ENCODE measurements at regions not wholly inside any gene's neighbourhood (a gene's known extent, or its start where the extent isn't known, plus 50 kb on each side); places are given as distances from the start of the nearest gene placed in this dataset.

DNA sequence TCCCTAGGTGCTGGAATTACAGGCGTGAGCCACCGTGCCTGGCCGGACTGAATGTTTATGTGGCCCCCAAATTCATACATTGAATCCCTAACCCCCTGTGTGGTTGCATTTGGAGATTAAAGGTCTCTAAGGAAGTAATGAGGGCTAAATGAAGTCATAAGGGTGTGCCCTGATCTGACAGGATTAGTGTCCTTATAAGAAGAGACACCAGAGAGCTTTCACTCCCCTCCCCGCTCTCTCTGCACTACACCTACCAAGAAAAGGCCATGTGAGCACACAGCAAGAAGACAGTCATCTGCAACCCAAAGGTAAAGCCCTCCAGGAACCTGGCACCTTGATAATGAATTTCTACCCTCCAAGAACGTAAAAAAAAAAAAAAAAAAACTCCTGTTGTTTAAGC, 212.1 kb upstream of the CAND1 start:
- DNase-seq = no peak
- no peaks in the 10 kb centered on the region for H3K9me3 Mint-ChIP-seq
- H3K36me3 Mint-ChIP-seq (ENCODE audit: low read depth) = no peaks in the 10 kb centered on the region
- H3K4me3 Mint-ChIP-seq = no peak overlapping the region
- peaks cover 3% of the 10 kb centered on the region for H3K4me1 Mint-ChIP-seq
- peaks cover 9% of the 10 kb centered on the region for H3K27me3 Mint-ChIP-seq (ENCODE audit: low read depth, poor library complexity)
- TF ChIP-seq, protein P1, sequence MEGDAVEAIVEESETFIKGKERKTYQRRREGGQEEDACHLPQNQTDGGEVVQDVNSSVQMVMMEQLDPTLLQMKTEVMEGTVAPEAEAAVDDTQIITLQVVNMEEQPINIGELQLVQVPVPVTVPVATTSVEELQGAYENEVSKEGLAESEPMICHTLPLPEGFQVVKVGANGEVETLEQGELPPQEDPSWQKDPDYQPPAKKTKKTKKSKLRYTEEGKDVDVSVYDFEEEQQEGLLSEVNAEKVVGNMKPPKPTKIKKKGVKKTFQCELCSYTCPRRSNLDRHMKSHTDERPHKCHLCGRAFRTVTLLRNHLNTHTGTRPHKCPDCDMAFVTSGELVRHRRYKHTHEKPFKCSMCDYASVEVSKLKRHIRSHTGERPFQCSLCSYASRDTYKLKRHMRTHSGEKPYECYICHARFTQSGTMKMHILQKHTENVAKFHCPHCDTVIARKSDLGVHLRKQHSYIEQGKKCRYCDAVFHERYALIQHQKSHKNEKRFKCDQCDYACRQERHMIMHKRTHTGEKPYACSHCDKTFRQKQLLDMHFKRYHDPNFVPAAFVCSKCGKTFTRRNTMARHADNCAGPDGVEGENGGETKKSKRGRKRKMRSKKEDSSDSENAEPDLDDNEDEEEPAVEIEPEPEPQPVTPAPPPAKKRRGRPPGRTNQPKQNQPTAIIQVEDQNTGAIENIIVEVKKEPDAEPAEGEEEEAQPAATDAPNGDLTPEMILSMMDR (IDR thresholded peaks at IDR 0.05) = no peak
- H3K27ac Mint-ChIP-seq = no peak overlapping the region

- TF ChIP-seq, protein P1 (IDR thresholded peaks at IDR 0.05) = no peak
- no peak overlapping the region for H3K27ac Mint-ChIP-seq
- H3K4me1 Mint-ChIP-seq = peaks cover 16% of the 10 kb centered on the region
- DNase-seq = no peak
- H3K27me3 Mint-ChIP-seq (ENCODE audit: low read depth, poor library complexity) = peaks cover 12% of the 10 kb centered on the region
- no peaks in the 10 kb centered on the region for H3K9me3 Mint-ChIP-seq
- no peaks in the 10 kb centered on the region for H3K36me3 Mint-ChIP-seq (ENCODE audit: low read depth)
- no peak overlapping the region for H3K4me3 Mint-ChIP-seq
These were observed 207.0 kb upstream of the CAND1 start for GRCh38 chr12:67062193-67062592.

DNA sequence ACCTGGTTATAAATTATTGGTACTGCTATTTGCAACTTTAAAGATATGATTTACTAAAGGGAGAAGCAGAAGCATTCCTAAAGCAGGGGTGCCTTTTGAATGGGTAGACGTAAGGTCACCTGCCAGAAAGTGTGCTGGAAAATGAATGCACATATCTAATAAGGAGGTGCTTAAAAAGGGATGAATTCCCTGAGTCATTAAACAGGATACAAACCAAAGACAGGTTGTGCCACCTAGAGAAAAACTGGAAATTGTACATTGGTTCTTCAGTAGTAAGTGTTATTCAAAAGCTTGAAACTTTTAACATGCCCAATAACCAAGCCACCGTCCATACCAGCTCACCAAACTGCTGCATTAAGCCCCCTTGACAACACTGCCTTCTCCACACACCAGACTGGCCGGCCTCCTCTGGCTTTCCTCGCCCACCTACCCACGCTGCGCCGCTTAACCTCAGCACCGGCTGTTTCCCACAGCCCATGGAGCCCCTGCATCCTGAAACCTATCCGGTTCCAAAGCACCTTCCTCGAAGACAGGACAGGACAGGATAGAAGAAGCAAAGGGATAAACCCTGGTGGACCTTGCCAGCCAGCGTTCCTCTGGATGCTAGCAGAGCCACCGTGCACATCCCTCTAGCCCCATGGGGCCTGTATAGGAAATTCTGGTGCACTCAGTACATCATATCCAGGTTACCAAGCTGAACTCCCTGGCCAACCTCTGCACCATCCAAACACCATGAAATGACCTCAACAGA, 201.5 kb upstream of the CAND1 start:
- Mint-ChIP-seq H3K4me1 (peaks cover 36% of the 10 kb centered on the region), H3K36me3 (ENCODE audit: low read depth) (no peaks in the 10 kb centered on the region), H3K27ac (no peak overlapping the region), H3K4me3 (peak overlapping the region; percentile 97), H3K9me3 (no peaks in the 10 kb centered on the region), H3K27me3 (ENCODE audit: low read depth, poor library complexity) (peaks cover 20% of the 10 kb centered on the region)
- TF ChIP-seq, protein P1 (IDR thresholded peaks at IDR 0.05) = no peak
- DNase-seq = peak; percentile 15

GRCh38 chr12:67068204-67068731, 200.9 kb upstream of the CAND1 start:
- no peak overlapping the region for H3K27ac Mint-ChIP-seq
- peak; percentile 46 for DNase-seq
- peaks cover 20% of the 10 kb centered on the region for H3K27me3 Mint-ChIP-seq (ENCODE audit: low read depth, poor library complexity)
- H3K9me3 Mint-ChIP-seq = no peaks in the 10 kb centered on the region
- H3K4me1 Mint-ChIP-seq = peaks cover 36% of the 10 kb centered on the region
- TF ChIP-seq, protein P1 (IDR thresholded peaks at IDR 0.05) = no peak
- H3K4me3 Mint-ChIP-seq = peak overlapping the region; percentile 97
- H3K36me3 Mint-ChIP-seq (ENCODE audit: low read depth) = no peaks in the 10 kb centered on the region

GRCh38 chr12:67068761-67069450, 200.3 kb upstream of the CAND1 start:
- peak overlapping the region; percentile 61 for H3K27ac Mint-ChIP-seq
- H3K36me3 Mint-ChIP-seq (ENCODE audit: low read depth) = no peaks in the 10 kb centered on the region
- peak overlapping the region; percentile 97 for H3K4me3 Mint-ChIP-seq
- H3K27me3 Mint-ChIP-seq (ENCODE audit: low read depth, poor library complexity) = peaks cover 20% of the 10 kb centered on the region
- DNase-seq = peak; percentile 73
- H3K9me3 Mint-ChIP-seq = no peaks in the 10 kb centered on the region
- TF ChIP-seq, protein P1 (IDR thresholded peaks at IDR 0.05) = no peak
- peaks cover 36% of the 10 kb centered on the region for H3K4me1 Mint-ChIP-seq
